ENCODE measurements at regions not wholly inside any gene's neighbourhood (a gene's known extent, or its start where the extent isn't known, plus 50 kb on each side); places are given as distances from the start of the nearest gene placed in this dataset.

- DNase-seq (ENCODE audit: low read depth, low spot score) = no peak
Observed at GRCh38 chrX:39627257-39627656, 470.5 kb downstream of the BCOR start.

DNA sequence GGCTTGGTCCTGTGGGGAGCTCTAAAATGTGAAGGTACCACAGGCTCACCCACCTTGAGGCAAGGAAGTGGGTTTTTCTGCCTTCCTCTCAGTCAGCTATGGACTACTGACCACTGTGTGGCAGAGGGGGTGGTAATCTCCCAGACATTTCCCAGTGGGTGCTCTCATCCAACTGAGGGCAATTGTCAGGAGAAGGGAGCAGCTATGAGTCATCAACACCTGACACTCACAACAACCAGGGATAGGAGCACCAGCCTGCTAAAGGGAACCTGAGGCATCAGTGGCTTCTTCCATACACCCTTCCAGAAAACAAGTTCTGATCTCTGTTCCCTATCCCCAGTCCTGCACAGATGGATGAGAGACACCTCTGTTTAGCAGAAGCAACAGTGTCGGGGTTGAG lies 468.8 kb downstream of the BCOR start:
- no peak for DNase-seq (ENCODE audit: low read depth, low spot score)

DNA sequence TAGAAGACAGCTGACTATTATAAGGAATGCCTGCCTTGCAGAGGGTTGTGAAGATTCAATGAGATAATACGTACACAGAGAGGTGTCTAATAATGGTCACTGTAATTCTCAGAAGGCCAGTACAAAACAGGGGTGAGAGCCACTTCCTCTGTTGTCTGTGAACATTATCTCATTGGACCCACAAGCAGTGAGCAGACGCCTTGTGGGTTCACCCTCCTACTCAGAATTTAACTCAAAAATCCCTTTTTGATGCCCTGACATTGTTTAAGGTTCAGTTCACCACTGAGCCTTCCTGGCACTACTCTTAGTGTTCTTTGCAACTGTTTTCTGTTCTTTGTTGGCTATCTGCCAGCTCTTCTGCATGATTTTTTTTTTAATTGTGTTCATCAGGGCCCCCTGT lies 467.4 kb downstream of the BCOR start:
- no peak for DNase-seq (ENCODE audit: low read depth, low spot score)

- DNase-seq (ENCODE audit: low read depth, low spot score) = no peak
Observed at GRCh38 chrX:39631276-39632229, 466.2 kb downstream of the BCOR start.

DNA sequence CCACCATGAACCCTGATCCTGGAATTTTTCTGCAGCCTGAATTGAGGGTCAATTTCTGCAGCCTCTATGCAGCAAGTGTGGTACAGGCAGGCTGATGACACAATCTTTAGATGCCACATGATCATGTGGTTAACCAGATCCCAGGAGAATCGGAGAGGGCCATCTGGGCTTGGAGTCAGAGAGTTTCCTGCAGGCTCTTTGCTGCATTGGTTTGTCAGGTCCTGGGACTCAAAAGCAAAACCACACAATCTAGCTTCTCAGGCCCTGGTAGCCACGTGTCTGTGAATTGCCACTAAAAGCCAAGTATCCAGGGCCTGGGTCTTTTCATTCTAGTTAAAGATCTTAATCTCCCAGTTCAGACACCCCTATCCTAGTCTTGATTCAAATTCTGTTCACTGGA lies 464.5 kb downstream of the BCOR start:
- DNase-seq (ENCODE audit: low read depth, low spot score) = no peak

GRCh38 chrX:39636481-39636880 lies 461.3 kb downstream of the BCOR start:
- DNase-seq (ENCODE audit: low read depth, low spot score) = no peak

DNA sequence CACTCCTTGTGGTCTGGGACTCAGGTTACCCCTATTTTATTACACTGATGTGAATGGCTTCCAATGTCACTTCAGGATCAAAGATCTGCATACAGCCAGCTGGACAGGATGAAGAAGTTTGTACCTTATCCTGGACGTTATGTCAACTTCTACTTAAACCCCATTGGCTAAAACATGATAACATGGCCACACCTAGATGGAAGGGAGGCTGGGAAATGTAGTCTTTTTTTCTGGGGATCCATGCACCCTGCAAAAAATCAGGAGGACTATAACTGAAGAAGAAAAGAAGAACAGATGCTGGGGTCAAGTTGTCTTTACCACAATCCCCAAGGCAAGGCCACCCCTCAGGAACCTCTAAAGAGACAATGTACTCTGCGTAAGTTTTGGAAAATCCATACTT lies 459.2 kb downstream of the BCOR start:
- no peak for DNase-seq (ENCODE audit: low read depth, low spot score)

- no peak for DNase-seq (ENCODE audit: low read depth, low spot score)
Observed at GRCh38 chrX:39639871-39640270, 457.9 kb downstream of the BCOR start.

DNA sequence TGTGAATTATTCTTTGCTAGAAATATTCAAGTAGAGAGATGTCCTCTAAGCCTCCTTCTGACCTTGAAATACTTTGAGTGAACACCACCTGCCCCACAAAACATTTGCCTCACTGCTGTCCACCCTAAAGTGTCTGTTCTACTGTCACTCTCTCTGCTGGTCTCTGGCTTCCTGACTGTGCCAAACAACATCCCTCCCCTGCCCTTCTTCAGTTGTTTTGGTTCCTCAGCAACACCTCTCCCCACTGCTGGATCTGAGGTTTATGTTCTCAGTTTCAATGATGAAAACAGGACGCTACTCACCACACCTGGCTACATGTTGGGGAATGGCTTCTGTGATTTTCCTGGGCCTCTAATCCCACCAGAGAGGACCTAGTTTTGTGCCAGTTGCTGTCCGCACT lies 456.9 kb downstream of the BCOR start:
- DNase-seq (ENCODE audit: low read depth, low spot score) = no peak

DNA sequence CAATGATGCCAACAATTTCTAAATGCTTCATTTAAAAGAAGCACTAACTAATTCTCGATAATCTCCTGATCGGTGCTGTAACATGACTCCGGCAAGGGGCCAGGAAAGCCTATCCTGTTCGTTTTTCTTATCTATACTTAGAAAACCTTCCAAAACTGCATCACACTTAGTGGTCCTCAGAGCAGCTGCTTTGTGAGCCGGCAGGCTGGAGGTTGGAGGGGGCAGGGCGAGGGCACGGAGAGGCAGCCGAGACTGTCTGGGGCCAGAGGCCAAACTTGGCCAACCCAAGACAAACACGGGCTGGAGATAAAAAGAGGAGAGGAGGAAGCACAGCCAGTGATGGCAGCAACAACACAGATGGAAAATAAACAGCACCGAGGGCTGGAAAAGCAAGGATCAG lies 455.7 kb downstream of the BCOR start:
- DNase-seq (ENCODE audit: low read depth, low spot score) = no peak

DNA sequence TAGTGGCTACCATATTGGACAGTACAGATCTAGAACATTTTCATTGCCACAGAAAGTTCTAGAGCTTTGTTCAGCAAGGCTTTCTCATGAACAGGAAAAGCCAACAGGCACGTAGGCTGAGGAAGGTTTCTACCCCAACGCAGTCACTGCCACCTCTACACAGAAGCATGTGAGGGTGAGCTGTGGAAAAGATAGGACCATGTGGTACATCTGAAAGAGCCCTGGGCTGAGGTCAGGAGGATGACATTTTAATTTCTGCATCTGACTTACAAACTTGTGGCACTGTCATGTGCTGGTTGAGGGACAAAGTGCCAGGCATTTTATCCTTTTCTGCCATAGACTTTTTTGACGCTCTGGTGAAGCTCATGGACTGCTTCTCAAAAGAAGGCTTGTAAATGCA lies 454.2 kb downstream of the BCOR start:
- no peak for DNase-seq (ENCODE audit: low read depth, low spot score)

DNA sequence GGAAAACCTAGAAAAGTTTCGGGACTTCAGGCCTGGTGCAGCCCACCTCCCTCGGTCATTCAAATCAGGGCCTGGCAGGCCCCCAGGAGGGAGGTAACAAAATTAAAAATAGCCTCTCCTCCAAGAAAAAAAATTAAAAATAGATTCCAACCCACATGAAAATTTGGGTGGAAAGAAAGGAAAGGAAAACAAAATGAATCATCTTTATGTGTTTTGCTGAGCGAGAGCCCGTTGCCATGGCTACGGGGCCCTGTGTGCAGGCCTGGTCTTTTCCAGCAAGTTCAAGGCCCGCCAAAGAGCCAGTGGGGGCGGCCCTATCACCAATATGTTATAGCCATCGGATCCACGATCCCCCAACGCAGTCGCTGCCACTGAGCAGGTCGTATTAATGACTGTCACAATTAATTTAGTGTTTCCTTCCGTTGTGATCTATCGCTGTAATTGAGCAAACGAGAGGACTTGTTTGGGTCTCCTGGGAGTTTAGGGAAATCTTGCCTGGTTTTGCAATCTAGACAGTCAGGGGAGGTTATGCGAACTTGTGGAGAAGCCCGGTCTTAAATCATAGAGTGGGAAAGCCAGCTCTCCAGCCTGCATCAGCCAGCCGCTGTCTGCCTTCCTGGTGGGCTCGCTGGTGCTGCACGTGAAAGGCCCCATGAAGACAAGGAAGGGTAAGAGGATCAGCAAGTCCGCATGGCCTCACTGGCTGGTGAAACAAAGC lies 452.4 kb downstream of the BCOR start:
- DNase-seq (ENCODE audit: low read depth, low spot score) = peak; percentile 11

- no peak for DNase-seq (ENCODE audit: low read depth, low spot score)
Observed at GRCh38 chrX:39648548-39649254, 449.1 kb downstream of the BCOR start.

DNA sequence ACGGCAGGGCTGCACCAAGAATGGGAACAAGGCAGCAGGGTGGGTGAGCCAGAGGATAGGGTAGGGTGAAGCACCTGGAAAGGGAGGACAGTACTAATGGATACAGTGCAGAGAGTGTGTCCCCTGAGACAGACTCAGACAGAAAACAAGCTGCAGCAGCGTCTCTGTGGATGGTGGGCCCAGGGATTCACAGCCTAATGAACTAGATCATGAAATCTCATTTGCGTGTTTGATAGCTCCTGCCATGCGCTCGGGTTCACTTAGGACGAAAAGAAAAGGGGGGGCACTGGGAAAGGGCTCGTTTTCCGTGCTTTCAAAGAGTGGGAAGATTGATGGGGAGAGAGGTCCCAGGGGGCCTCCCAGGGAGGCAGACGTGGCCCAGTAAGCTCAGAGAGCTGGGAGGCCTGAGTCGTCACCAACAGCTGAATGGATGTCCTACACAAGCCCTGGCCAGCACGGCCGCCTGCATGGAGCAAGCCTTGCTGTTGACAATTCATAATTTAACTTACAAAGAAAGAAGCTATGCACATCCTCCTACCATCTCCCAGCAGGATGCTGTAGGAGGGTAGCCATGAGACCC lies 446.9 kb downstream of the BCOR start:
- no peak for DNase-seq (ENCODE audit: low read depth, low spot score)

DNA sequence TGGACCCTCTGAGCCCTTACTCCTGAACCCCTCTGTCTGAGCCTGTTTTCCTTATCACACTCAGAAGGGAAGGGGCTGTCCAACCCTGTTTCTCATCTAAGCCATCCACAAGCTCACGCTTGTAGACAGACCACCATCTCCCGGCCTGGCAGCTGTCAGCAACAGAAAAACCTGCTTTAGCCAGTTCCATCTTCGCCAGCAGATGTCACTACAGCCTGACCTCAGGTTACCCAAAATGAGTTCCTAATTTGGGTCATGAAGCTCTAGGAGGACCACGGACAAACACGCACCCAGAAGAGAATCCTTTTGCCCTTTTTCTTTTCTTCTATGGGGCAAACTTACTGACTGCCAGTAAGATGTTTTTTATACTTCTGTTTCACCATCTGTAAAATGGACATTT lies 445.4 kb downstream of the BCOR start:
- DNase-seq (ENCODE audit: low read depth, low spot score) = no peak

- no peak for DNase-seq (ENCODE audit: low read depth, low spot score)
Observed at GRCh38 chrX:39653691-39654090, 444.1 kb downstream of the BCOR start.

GRCh38 chrX:39654183-39654925 lies 443.4 kb downstream of the BCOR start:
- no peak for DNase-seq (ENCODE audit: low read depth, low spot score)

GRCh38 chrX:39654952-39655351 lies 442.8 kb downstream of the BCOR start:
- DNase-seq (ENCODE audit: low read depth, low spot score) = no peak

GRCh38 chrX:39661116-39661907 lies 436.4 kb downstream of the BCOR start:
- no peak for DNase-seq (ENCODE audit: low read depth, low spot score)

DNA sequence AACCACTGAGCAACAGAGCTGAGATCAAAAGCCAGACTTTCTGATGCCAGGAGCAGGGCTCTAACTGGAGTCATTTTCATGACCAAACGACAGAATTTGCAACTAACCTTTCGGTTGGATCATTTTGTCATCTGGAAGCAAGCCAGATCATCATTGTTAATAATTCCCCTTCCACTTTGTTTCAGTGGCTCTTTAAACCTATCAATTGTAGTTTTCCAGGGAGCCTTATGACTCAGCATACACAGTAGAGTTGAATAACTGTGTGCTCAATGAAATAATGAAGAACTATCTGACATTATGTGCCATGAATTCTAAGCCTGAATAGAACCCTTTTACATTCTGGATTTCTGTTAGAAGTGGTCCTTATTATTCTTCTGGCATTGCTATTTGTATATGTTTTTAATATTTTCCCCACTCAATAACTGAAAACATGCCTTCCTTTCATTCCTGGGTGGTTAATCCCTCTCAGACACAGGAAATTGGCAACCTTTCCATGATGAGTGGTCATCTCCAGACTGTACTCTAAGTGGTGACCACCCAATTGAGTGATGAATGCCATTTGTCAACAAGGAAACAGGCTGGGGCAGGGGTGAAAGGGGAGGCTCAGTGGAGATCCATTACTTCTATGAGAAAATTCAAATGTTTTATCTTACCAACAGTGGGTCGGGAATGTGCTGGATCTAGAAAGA lies 431.8 kb downstream of the BCOR start:
- DNase-seq (ENCODE audit: low read depth, low spot score) = no peak

Measured in brain pericyte (primary cell).